H1 (cell line): ENCODE measurements at regions not wholly inside any gene's neighbourhood (a gene's known extent, or its start where the extent isn't known, plus 50 kb on each side); places are given as distances from the start of the nearest gene placed in this dataset.
"Not testable (repeated sequence)": the region's sequence is repeated elsewhere in the genome, so short reads cannot be mapped to it uniquely, and the experiment has no call there.

Experiments used
- CTCF ChIA-PET: fragments of 300-600 bp; sonication (Branson Sonifier 250); formaldehyde crosslinking; loops from one replicate; lab custom pipeline; 2021; ENCODE audit not compliant: partially characterized antibody; lab: Charles Lee
- POLR2A ChIA-PET: fragments of 300-600 bp; sonication (Branson Sonifier 250); formaldehyde crosslinking; loops from one replicate; lab custom pipeline; 2021; ENCODE audit warnings: inconsistent platforms; ENCODE audit not compliant: partially characterized antibody; lab: Charles Lee
- DNase-seq, 2 experiments: peaks; one replicate each; pipeline versions ENCODE4 v3.0.0 to v3.0.0-alpha.2; 2010 to 2022; ENCODE audit warnings: low spot score in 2 of 2, low read depth in 1 of 2, mixed read lengths in 1 of 2
- FAIRE-seq: peaks from 2 replicates; lab custom pipeline; 2011; peaks lifted over from hg19 to GRCh38; lab: Jason Lieb, UNC
- H2AFZ ChIP-seq: 2 replicates; pipeline ENCODE4 v1.8.1; 2012; ENCODE audit warnings: low read length, inconsistent platforms
- H2AK5ac ChIP-seq: 2 replicates; pipeline ENCODE4 v1.6.1; 2013; ENCODE audit warnings: low read depth, low read length
- H2BK120ac ChIP-seq: replicated peaks from 2 replicates; pipeline ENCODE3; 2013; ENCODE audit warnings: low read depth, low read length, inconsistent platforms
- H2BK12ac ChIP-seq: 2 replicates; pipeline ENCODE4 v1.6.1; 2013; ENCODE audit warnings: low read depth, low read length
- H2BK15ac ChIP-seq: 2 replicates; pipeline ENCODE4 v1.6.1; 2013; ENCODE audit warnings: low read length
- H2BK20ac ChIP-seq: 2 replicates; pipeline ENCODE4 v1.6.1; 2013; ENCODE audit warnings: low read length
- H2BK5ac ChIP-seq: 2 replicates; pipeline ENCODE4 v1.6.1; 2013; ENCODE audit warnings: low read depth, low read length
- H3K14ac ChIP-seq: 2 replicates; pipeline ENCODE4 v1.6.1; 2013; ENCODE audit warnings: inconsistent platforms; ENCODE audit not compliant: insufficient read length
- H3K18ac ChIP-seq: 2 replicates; pipeline ENCODE4 v1.6.1; 2013; ENCODE audit warnings: low read length; ENCODE audit errors: extremely low read depth
- H3K23ac ChIP-seq: 2 replicates; pipeline ENCODE4 v1.6.1; 2013; ENCODE audit warnings: inconsistent platforms; ENCODE audit not compliant: insufficient read length
- H3K23me2 ChIP-seq: 2 replicates; pipeline ENCODE4 v1.6.1; 2013; ENCODE audit warnings: low read depth, low read length
- H3K27ac ChIP-seq: 2 replicates; pipeline ENCODE4 v1.6.1; 2011; ENCODE audit warnings: low read depth, low read length, inconsistent platforms
- H3K27me3 ChIP-seq, 4 experiments: replicated peaks in 1 of 4; 1 replicate in 1 of 4; 2 replicates in 3 of 4; pipeline versions ENCODE4 v1.6.1 to v1.8.1; 2011 to 2013; ENCODE audit warnings: low read length in 3 of 4, mild to moderate bottlenecking in 3 of 4, inconsistent platforms in 2 of 4, mixed read lengths in 2 of 4, moderate library complexity in 1 of 4; ENCODE audit not compliant: control insufficient read depth in 3 of 4, insufficient read depth in 3 of 4; ENCODE audit errors: extremely low read depth in 1 of 4
- H3K36me3 ChIP-seq, 4 experiments: 2 replicates each; pipeline versions ENCODE4 v1.6.1 to v1.8.1; 2011 to 2013; ENCODE audit warnings: mild to moderate bottlenecking in 4 of 4, low read length in 3 of 4, moderate library complexity in 2 of 4, control low read depth in 1 of 4, inconsistent platforms in 1 of 4; ENCODE audit not compliant: insufficient read depth in 4 of 4, control insufficient read depth in 2 of 4
- H3K4ac ChIP-seq: replicated peaks from 2 replicates; pipeline ENCODE3; 2013; ENCODE audit warnings: low read length, low read depth, mixed read lengths, inconsistent platforms; ENCODE audit not compliant: insufficient read length
- H3K4me1 ChIP-seq, 4 experiments: replicated peaks in 1 of 4; 1 replicate in 1 of 4; 2 replicates in 3 of 4; pipeline versions ENCODE4 v1.6.1 to v1.8.1; 2011 to 2013; ENCODE audit warnings: low read length in 3 of 4, inconsistent platforms in 2 of 4, mixed read lengths in 1 of 4; ENCODE audit not compliant: insufficient read depth in 4 of 4, control insufficient read depth in 3 of 4
- H3K4me2 ChIP-seq, 2 experiments: 2 replicates each; pipeline versions ENCODE4 v1.6.1 to v1.8.1; 2011 to 2013; ENCODE audit warnings: low read depth in 2 of 2, low read length in 2 of 2, control low read depth in 1 of 2, inconsistent platforms in 1 of 2, mild to moderate bottlenecking in 1 of 2; ENCODE audit not compliant: insufficient read depth in 1 of 2
- H3K4me3 ChIP-seq, 4 experiments: fragments of 200-600, 300-600 bp in 1 of 4; sonication (generic), shearing (Covaris generic), sonication (Bioruptor Twin) in 1 of 4; 2 replicates each; pipeline versions ENCODE4 v1.5.1 to v1.8.1; 2011 to 2016; ENCODE audit warnings: low read length in 4 of 4, low read depth in 3 of 4, control low read depth in 2 of 4, inconsistent platforms in 2 of 4, mild to moderate bottlenecking in 2 of 4, mixed read lengths in 1 of 4, moderate library complexity in 1 of 4; ENCODE audit not compliant: insufficient read depth in 2 of 4; ENCODE audit errors: extremely low read depth in 1 of 4
- H3K56ac ChIP-seq: replicated peaks from 2 replicates; pipeline ENCODE3; 2013; ENCODE audit warnings: low read depth, mild to moderate bottlenecking, mixed read lengths, low read length, inconsistent platforms; ENCODE audit not compliant: insufficient read length
- H3K79me1 ChIP-seq: 2 replicates; pipeline ENCODE4 v1.6.1; 2013; ENCODE audit warnings: low read depth, low read length, control low read depth
- H3K79me2 ChIP-seq, 2 experiments: 2 replicates each; pipeline versions ENCODE4 v1.6.1 to v1.8.1; 2012 to 2013; ENCODE audit warnings: low read length in 2 of 2, mild to moderate bottlenecking in 2 of 2, inconsistent platforms in 1 of 2; ENCODE audit not compliant: insufficient read depth in 2 of 2, control insufficient read depth in 1 of 2
- H3K9ac ChIP-seq, 4 experiments: replicated peaks in 1 of 4; 1 replicate in 1 of 4; 2 replicates in 3 of 4; pipeline versions ENCODE4 v1.6.1 to v1.8.1; 2011 to 2013; ENCODE audit warnings: low read depth in 3 of 4, low read length in 3 of 4, control low read depth in 2 of 4, mild to moderate bottlenecking in 2 of 4, moderate library complexity in 2 of 4, inconsistent platforms in 1 of 4; ENCODE audit errors: extremely low read depth in 1 of 4
- H3K9me3 ChIP-seq, 2 experiments: 2 replicates each; pipeline versions ENCODE4 v1.6.1 to v1.8.1; 2012 to 2013; ENCODE audit warnings: mild to moderate bottlenecking in 2 of 2, moderate library complexity in 2 of 2, control low read depth in 1 of 2, inconsistent platforms in 1 of 2, low read depth in 1 of 2, low read length in 1 of 2, mixed read lengths in 1 of 2; ENCODE audit not compliant: insufficient read depth in 2 of 2
- H4K20me1 ChIP-seq, 2 experiments: replicated peaks in 1 of 2; 2 replicates each; pipeline versions ENCODE3 to v1.8.1; 2011 to 2013; ENCODE audit warnings: inconsistent platforms in 2 of 2, low read length in 2 of 2, mild to moderate bottlenecking in 1 of 2; ENCODE audit not compliant: insufficient read depth in 2 of 2, control insufficient read depth in 1 of 2
- H4K5ac ChIP-seq: 2 replicates; pipeline ENCODE4 v1.6.1; 2013; ENCODE audit warnings: low read length, low read depth, mixed read lengths, inconsistent platforms; ENCODE audit not compliant: insufficient read length
- H4K8ac ChIP-seq: 2 replicates; pipeline ENCODE4 v1.8.0; 2013; ENCODE audit warnings: mild to moderate bottlenecking, moderate library complexity, low read length, inconsistent platforms; ENCODE audit not compliant: insufficient read depth; ENCODE audit errors: extremely low read depth
- H4K91ac ChIP-seq: replicated peaks from 2 replicates; pipeline ENCODE3; 2013; ENCODE audit warnings: low read length, mixed read lengths, inconsistent platforms; ENCODE audit not compliant: insufficient read length
- WGBS, 2 experiments: shearing (Covaris generic) in 1 of 2; methylation state at CpG; one replicate each; pipeline versions ENCODE4 v1.1.6 to v1.1.7; 2013 to 2015; ENCODE audit warnings: low lambda C conversion rate in 2 of 2, mixed read lengths in 2 of 2, inconsistent platforms in 1 of 2, low coverage in 1 of 2, missing lambda C conversion rate in 1 of 2; ENCODE audit not compliant: insufficient replicate concordance in 2 of 2, insufficient coverage in 1 of 2, insufficient read length in 1 of 2; ENCODE audit errors: extremely low coverage in 1 of 2, missing lambda C conversion rate in 1 of 2; 5-methylcytosine and 5-hydroxymethylcytosine counted together

GRCh38 chr10:47593805-47594204 lies 70.4 kb upstream of the AGAP9 start:
- H3K36me3 ChIP-seq, H3K18ac ChIP-seq, H3K14ac ChIP-seq, CTCF ChIA-PET, H4K20me1 ChIP-seq, H2BK15ac ChIP-seq, FAIRE-seq, H4K5ac ChIP-seq, H3K4me2 ChIP-seq, H3K4me1 ChIP-seq, H2BK120ac ChIP-seq, H3K23me2 ChIP-seq, POLR2A ChIA-PET, H3K4ac ChIP-seq, H3K79me2 ChIP-seq, H3K27ac ChIP-seq, DNase-seq, H3K9ac ChIP-seq, H3K56ac ChIP-seq, H3K23ac ChIP-seq, H3K27me3 ChIP-seq, H3K9me3 ChIP-seq, H2AFZ ChIP-seq, H2BK20ac ChIP-seq, H4K91ac ChIP-seq, H3K4me3 ChIP-seq, H3K79me1 ChIP-seq, H2BK12ac ChIP-seq, H4K8ac ChIP-seq, H2AK5ac ChIP-seq, H2BK5ac ChIP-seq: not testable (repeated sequence)
- 88% methylated on average over 2 of the region's 4 CpGs; no CpG with 5 or more reads in 1 of the 2 experiments for WGBS, 2 experiments

- H3K4ac ChIP-seq = not testable (repeated sequence)
Measured at GRCh38 chr10:47593129-47593528, 69.7 kb upstream of the AGAP9 start.

More at GRCh38 chr10:47593129-47593528, 69.7 kb upstream of the AGAP9 start:
- H2BK5ac ChIP-seq, H3K27ac ChIP-seq, H3K23ac ChIP-seq, H2AFZ ChIP-seq, H3K4me1 ChIP-seq, H4K8ac ChIP-seq, H2BK15ac ChIP-seq, DNase-seq, H3K4me3 ChIP-seq, H3K56ac ChIP-seq, H3K4me2 ChIP-seq, H3K18ac ChIP-seq, FAIRE-seq, H4K91ac ChIP-seq, H3K36me3 ChIP-seq, H3K9ac ChIP-seq, H2BK12ac ChIP-seq, H2AK5ac ChIP-seq, H2BK20ac ChIP-seq, H3K27me3 ChIP-seq, H2BK120ac ChIP-seq, H3K14ac ChIP-seq, H4K20me1 ChIP-seq, POLR2A ChIA-PET, H3K79me1 ChIP-seq, H3K23me2 ChIP-seq, H3K79me2 ChIP-seq, H3K9me3 ChIP-seq, CTCF ChIA-PET, H4K5ac ChIP-seq: not testable (repeated sequence)
- 91% methylated on average over 2 of the region's 2 CpGs; no CpG with 5 or more reads in 1 of the 2 experiments for WGBS, 2 experiments
